ENCODE measurements at regions not wholly inside any gene's neighbourhood (a gene's known extent, or its start where the extent isn't known, plus 50 kb on each side); places are given as distances from the start of the nearest gene placed in this dataset.

DNA sequence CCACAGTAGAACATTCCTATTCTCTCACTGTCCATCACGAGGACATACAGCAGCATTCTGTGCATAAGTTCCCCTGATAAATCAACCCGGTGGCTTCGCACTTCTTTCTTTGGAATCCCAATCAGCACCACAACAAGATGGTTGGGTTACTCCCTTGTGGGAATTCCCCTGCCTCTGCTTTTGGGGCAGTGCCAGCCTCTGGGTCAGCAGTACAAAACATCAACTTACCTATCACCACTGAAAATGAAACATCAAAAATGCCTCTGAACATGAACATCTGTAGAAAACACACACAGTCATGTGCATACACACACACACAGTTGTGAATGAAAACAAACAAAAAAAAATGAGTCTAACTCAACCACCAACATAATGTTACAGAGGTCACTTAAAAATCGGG is 79.3 kb downstream of the KCNA4 start:
- TF ChIP-seq GABPA (IDR thresholded peaks at IDR 0.05; ENCODE audit: low read depth) (no peak), CTCF (IDR thresholded peaks at IDR 0.05; ENCODE audit: insufficient read depth, low read length) (no peak), POLR2AphosphoS5 (IDR thresholded peaks at IDR 0.05; ENCODE audit: low read depth) (no peak), SPI1 (IDR thresholded peaks at IDR 0.05; ENCODE audit: borderline replicate concordance, low read depth) (no peak)
- TF ChIP-seq, protein P1, sequence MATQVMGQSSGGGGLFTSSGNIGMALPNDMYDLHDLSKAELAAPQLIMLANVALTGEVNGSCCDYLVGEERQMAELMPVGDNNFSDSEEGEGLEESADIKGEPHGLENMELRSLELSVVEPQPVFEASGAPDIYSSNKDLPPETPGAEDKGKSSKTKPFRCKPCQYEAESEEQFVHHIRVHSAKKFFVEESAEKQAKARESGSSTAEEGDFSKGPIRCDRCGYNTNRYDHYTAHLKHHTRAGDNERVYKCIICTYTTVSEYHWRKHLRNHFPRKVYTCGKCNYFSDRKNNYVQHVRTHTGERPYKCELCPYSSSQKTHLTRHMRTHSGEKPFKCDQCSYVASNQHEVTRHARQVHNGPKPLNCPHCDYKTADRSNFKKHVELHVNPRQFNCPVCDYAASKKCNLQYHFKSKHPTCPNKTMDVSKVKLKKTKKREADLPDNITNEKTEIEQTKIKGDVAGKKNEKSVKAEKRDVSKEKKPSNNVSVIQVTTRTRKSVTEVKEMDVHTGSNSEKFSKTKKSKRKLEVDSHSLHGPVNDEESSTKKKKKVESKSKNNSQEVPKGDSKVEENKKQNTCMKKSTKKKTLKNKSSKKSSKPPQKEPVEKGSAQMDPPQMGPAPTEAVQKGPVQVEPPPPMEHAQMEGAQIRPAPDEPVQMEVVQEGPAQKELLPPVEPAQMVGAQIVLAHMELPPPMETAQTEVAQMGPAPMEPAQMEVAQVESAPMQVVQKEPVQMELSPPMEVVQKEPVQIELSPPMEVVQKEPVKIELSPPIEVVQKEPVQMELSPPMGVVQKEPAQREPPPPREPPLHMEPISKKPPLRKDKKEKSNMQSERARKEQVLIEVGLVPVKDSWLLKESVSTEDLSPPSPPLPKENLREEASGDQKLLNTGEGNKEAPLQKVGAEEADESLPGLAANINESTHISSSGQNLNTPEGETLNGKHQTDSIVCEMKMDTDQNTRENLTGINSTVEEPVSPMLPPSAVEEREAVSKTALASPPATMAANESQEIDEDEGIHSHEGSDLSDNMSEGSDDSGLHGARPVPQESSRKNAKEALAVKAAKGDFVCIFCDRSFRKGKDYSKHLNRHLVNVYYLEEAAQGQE (IDR thresholded peaks at IDR 0.05; ENCODE audit: insufficient replicate concordance, low read depth), result no peak

All from HL-60 (cell line).